Hematopoietic multipotent progenitor cell treated with erythropoietin and hydrocortisone succinate and interleukin-3 and kit ligand, for 8 days (in vitro differentiated cells): ENCODE measurements at regions not wholly inside any gene's neighbourhood (a gene's known extent, or its start where the extent isn't known, plus 50 kb on each side); places are given as distances from the start of the nearest gene placed in this dataset.

Experiments
- DNase-seq: peaks from one replicate; pipeline ENCODE4 v3.0.0-alpha.2; 2015

GRCh38 chr16:27720731-27721530 lies 171.0 kb downstream of the KATNIP start:
- no peak for DNase-seq

DNA sequence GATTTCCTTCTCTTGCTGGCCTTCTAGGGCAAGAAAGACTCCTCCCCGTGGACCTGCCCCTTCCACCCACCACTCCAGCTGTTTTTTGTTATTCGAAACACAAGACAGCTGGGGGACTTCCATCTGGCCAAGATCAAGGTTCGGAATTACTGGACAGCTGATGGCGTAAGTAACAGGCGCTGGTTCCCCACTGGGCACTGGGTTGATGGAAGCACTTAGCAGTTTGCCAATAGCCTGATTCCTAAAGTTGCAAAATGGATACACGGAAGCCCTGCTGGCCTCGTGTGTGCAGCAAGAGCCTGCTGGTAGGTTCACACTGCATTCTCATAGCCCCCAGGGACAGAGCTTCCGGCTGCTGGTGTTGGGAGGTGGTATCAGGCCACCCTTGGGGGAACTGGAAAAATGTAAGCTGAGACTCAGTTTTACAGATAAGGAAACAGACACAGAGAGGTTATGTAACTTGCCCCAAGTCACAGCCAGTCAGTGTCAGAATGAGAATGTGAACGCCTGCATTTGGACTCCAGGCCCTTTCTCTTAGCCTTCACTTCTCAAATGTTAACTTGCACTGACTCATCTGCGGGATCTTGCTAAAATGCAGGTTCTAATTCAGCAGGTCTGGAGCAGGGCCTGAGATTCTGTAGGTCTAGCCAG lies 171.7 kb downstream of the KATNIP start:
- peak; percentile 42 for DNase-seq

DNA sequence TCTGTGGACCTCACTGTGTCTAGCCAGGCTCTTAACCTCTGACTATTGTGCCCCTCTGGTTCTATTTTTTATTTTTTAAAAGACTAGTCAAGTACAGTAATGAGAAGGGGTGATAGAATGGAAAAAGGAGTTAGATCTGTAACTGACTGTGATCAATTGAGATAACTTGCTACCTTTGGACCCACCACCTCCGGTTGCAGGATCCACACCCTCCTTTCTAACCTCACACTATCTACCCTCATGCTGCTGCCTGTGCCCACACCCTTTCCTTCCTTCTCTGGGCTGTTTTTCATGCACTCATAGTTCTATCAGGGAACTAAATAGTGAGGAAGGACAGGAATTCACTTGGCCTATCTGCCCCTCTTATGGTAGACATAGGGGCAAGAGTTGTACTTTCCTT lies 172.3 kb downstream of the KATNIP start:
- DNase-seq: peak; percentile 38

- no peak for DNase-seq
Measured at GRCh38 chr16:27722892-27723450, 173.0 kb downstream of the KATNIP start.

DNA sequence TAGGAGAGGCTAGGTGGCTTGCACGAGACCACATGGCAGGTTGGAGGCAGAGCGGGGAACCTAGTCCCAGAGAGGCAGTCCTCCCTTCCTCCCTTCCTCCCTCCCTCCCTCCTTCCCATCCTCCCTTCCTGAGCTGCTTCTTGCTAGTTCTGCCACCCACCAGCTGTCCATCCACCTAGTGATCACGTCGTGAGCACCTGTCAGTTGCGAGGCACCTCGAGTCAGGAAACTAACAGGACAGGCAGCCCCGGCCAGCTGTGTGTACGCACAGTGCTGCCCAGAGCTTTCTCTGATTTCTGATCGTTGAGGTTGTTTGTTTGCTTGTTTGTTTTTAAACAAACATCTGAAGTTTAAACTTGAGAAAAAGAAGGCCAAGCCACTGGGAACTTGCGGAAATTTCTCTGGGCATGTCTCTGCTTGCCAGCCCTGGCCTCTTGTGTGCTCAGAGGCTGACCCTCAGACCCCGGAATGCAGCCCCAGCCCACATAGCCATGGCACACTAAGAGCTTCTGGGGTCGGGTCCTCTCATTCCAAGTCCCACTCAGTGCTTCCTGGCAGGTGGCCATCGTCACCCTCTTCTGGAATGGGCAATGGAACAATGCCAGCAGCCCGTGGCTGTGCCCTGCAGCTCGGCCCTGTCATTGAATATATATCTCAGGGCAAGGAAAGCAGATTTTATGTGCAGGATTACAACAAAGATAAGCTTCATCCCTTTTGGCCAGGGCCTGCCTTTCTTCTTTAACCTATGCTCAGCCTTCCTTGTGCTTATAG lies 174.0 kb downstream of the KATNIP start:
- no peak for DNase-seq

DNA sequence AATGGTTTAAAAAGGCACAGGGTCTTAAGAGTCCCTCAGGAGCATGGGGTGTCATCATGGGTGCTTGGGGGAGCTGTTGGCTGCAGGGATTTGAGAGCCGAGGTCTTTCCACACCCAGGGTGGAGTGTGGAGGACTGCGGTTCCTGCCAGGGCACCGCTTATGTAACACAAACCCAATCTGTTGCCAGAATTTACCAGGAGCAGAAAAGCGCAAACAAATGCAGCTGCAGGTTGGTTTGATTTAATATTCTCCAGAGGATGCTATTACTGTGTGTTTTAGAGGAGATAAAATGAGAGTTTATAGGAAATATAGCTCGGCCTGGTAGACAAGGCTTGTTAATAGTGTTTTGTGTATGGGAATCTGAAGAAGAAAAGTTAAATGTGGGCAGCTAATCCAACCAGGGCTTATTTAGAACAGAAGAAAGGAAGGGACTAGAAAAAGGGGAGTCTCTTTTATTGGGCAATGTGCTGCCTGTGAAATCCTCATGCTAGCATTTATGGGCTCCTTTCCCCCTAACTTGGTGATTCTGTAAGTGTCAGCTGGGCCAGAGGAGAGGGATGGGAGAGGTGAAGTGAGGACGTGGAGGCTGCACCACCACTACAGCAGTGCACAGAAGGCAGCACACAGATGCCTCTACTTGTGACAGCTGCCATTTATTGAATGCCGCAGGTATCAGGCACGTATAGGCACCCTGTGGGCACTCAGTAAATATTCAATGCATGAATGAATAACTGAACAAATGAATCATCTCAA lies 174.7 kb downstream of the KATNIP start:
- no peak for DNase-seq

GRCh38 chr16:27725236-27726000 lies 175.5 kb downstream of the KATNIP start:
- DNase-seq: peak; percentile 24

GRCh38 chr16:27726621-27727261 lies 176.8 kb downstream of the KATNIP start:
- DNase-seq: no peak

- no peak for DNase-seq
Measured at GRCh38 chr16:27727941-27728340, 178.0 kb downstream of the KATNIP start.

- DNase-seq: no peak
Measured at GRCh38 chr16:27728691-27729090, 178.7 kb downstream of the KATNIP start.

DNA sequence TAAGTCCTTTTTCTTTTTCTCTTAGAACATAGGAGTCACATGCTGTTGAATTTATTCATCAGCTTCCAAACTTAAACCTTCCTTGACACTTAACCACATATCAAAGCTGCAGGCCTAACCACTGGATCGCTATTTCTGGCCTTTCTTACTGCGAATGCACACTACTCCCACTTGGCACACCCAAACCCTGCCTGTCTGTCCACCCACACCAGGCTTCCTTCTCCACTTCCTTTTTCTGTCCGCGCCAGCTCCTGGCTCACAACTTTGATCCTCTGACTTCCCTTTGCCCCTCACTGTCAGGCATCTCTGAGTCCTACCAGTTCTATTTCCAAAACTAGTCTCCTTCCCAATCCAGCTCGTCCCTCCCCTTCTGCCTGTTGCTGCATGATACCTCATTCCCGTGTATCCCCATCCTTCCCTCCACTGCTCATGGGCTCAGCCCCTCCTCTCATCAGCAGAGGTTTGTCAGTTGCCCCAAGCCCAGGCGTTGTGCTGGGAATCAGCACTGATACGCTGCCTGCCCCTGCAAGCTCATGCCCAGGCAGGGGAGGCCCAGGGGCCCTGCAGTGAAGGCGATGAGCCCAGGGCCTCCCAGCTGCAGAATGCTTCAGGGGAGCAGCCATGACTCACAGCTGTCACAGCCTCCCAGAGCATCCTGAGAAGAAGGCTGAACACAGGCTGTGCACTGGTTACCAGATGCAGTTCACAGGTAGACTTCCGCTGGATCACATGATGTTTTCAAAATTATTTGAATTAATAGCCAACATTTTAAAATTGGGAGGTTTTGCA lies 179.8 kb downstream of the KATNIP start:
- DNase-seq: peak; percentile 71

DNA sequence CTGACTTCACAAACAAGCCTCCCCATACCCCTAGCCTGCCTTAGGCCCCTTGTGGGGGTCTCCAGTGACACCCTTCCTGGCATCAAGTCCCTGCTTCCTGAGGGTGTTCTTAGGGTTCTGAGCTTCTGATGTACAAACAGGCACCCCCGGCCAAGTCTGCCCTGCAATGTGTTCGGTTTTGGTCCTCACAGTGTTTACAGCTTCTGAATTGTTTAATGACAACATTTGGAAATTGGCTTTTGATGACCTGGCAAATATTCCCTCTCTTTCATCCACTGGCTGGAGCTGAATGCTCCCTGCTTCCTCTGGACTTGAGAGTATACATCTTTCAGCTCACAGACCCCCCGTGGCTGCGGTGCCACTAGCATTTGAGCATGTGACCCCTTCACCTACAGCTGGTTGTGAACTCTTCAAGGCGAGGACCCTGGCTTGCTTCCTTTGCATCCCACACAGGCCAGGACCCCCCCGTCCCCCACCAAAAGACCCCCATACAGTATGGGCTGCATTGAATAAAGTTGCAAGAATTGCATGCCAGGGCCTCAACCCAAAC lies 180.8 kb downstream of the KATNIP start:
- no peak for DNase-seq

GRCh38 chr16:27735031-27735430 lies 185.1 kb downstream of the KATNIP start:
- DNase-seq: no peak

DNA sequence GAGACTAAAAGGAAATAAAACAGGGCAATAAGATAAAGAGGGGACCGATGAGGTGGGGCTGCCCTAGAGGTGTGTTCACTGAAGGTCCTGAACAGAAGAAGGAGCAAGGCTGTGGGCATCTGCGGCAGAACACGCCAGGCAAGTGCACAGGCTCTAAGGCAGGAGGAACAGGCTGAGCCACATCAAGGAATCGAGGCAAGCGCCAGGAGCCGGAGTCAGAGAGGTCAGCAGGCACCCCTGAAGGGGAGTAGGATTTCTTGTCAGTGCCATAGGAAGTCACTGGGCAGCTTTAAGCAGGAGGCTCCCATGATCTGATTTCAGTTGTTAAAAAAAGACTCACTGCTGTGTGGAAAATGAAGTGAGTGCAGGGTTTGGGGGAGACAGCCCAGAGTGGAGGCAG lies 186.5 kb downstream of the KATNIP start:
- no peak for DNase-seq

- no peak for DNase-seq
Measured at GRCh38 chr16:27737513-27737912, 187.6 kb downstream of the KATNIP start.
